ENCODE measurements at regions not wholly inside any gene's neighbourhood (a gene's known extent, or its start where the extent isn't known, plus 50 kb on each side); places are given as distances from the start of the nearest gene placed in this dataset.

DNA sequence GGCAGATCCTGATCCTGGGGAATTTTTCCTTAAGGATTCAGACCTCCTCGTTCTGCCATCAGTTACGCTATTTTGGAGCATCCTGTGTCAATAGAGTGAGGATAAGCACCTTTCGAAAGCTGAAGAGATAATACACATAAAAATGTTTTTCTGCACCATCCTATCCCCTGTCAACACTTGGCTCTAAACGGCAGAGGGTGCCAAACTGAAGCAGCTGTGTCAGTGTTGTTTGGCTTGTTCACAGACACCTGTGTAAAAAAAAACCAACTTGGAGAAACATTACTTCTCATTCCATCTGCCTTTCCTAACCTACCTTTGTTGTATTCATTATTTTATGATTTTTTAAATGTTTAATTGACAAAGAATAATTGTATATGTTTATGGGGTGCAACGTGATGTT is 417.0 kb upstream of the DDI1 start:
- Histone ChIP-seq H3K36me3 (ENCODE audit: insufficient read depth, low read length) (no peaks in the 10 kb centered on the region), H3K4me2 (ENCODE audit: low read length) (no peak overlapping the region), H4K20me1 (ENCODE audit: insufficient read depth) (no peaks in the 10 kb centered on the region), H3K27ac (ENCODE audit: low read length) (no peak overlapping the region), H2AFZ (ENCODE audit: low read depth, low read length) (no peak overlapping the region), H3K79me2 (replicated peaks; ENCODE audit: insufficient read depth, low read length) (no peaks in the 10 kb centered on the region), H3K4me3 (ENCODE audit: low read length) (no peak overlapping the region), H3K9me3 (ENCODE audit: low read length) (no peaks in the 10 kb centered on the region), H3K27me3 (ENCODE audit: insufficient read depth, low read depth, low read length) (no peaks in the 10 kb centered on the region), H3K9ac (ENCODE audit: low read length) (no peak overlapping the region), H3F3A (ENCODE audit: insufficient read depth, low read length, poor library complexity, severe bottlenecking) (no peaks in the 10 kb centered on the region), H3K9me2 (ENCODE audit: insufficient read depth, low read length) (no peaks in the 10 kb centered on the region)
- TF ChIP-seq MXI1 (conservative IDR thresholded peaks at IDR 0.05; ENCODE audit: poor library complexity, severe bottlenecking) (no peak), EZH2 (IDR thresholded peaks at IDR 0.05; ENCODE audit: borderline replicate concordance, insufficient read depth, low read length, poor library complexity, severe bottlenecking) (no peak)

DNA sequence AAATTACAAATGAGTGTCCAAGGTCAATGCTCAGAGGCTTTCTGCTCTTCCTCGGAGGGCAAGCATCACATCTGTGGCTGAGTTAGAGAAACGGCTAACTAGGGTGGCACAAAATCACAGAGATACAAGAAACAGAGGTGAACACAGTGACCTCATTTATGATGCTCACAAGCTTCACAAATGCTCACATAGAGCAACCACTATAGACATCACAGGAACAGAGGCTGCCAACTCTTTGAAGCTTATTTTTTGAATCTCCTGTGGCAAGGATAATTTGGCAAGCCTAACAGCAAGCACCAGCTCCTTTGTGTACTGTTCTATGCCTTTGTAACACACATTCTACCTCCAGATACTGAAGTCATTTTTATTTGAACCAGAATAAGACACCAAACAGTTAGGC is 416.5 kb upstream of the DDI1 start:
- Histone ChIP-seq H3K4me2 (ENCODE audit: low read length) (no peak overlapping the region), H3K27me3 (ENCODE audit: insufficient read depth, low read depth, low read length) (no peaks in the 10 kb centered on the region), H2AFZ (ENCODE audit: low read depth, low read length) (no peak overlapping the region), H3K27ac (ENCODE audit: low read length) (no peak overlapping the region), H3K9me2 (ENCODE audit: insufficient read depth, low read length) (no peaks in the 10 kb centered on the region), H3F3A (ENCODE audit: insufficient read depth, low read length, poor library complexity, severe bottlenecking) (no peaks in the 10 kb centered on the region), H3K9me3 (ENCODE audit: low read length) (no peaks in the 10 kb centered on the region), H3K79me2 (replicated peaks; ENCODE audit: insufficient read depth, low read length) (no peaks in the 10 kb centered on the region), H3K4me3 (ENCODE audit: low read length) (no peak overlapping the region), H3K36me3 (ENCODE audit: insufficient read depth, low read length) (no peaks in the 10 kb centered on the region), H4K20me1 (ENCODE audit: insufficient read depth) (no peaks in the 10 kb centered on the region), H3K9ac (ENCODE audit: low read length) (no peak overlapping the region)
- TF ChIP-seq, protein P1, sequence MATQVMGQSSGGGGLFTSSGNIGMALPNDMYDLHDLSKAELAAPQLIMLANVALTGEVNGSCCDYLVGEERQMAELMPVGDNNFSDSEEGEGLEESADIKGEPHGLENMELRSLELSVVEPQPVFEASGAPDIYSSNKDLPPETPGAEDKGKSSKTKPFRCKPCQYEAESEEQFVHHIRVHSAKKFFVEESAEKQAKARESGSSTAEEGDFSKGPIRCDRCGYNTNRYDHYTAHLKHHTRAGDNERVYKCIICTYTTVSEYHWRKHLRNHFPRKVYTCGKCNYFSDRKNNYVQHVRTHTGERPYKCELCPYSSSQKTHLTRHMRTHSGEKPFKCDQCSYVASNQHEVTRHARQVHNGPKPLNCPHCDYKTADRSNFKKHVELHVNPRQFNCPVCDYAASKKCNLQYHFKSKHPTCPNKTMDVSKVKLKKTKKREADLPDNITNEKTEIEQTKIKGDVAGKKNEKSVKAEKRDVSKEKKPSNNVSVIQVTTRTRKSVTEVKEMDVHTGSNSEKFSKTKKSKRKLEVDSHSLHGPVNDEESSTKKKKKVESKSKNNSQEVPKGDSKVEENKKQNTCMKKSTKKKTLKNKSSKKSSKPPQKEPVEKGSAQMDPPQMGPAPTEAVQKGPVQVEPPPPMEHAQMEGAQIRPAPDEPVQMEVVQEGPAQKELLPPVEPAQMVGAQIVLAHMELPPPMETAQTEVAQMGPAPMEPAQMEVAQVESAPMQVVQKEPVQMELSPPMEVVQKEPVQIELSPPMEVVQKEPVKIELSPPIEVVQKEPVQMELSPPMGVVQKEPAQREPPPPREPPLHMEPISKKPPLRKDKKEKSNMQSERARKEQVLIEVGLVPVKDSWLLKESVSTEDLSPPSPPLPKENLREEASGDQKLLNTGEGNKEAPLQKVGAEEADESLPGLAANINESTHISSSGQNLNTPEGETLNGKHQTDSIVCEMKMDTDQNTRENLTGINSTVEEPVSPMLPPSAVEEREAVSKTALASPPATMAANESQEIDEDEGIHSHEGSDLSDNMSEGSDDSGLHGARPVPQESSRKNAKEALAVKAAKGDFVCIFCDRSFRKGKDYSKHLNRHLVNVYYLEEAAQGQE (IDR thresholded peaks at IDR 0.05; ENCODE audit: borderline replicate concordance) = no peak
- TF ChIP-seq EP300 (conservative IDR thresholded peaks at IDR 0.05; ENCODE audit: poor library complexity, severe bottlenecking) (no peak), SMC3 (conservative IDR thresholded peaks at IDR 0.05; ENCODE audit: poor library complexity) (no peak), MXI1 (conservative IDR thresholded peaks at IDR 0.05; ENCODE audit: poor library complexity, severe bottlenecking) (no peak), POLR2AphosphoS5 (IDR thresholded peaks at IDR 0.05) (no peak), TAF1 (IDR thresholded peaks at IDR 0.05; ENCODE audit: low read depth) (no peak), EZH2 (IDR thresholded peaks at IDR 0.05; ENCODE audit: borderline replicate concordance, insufficient read depth, low read length, poor library complexity, severe bottlenecking) (no peak), RAD21 (conservative IDR thresholded peaks at IDR 0.05) (no peak)
- TF ChIP-seq, protein P2, sequence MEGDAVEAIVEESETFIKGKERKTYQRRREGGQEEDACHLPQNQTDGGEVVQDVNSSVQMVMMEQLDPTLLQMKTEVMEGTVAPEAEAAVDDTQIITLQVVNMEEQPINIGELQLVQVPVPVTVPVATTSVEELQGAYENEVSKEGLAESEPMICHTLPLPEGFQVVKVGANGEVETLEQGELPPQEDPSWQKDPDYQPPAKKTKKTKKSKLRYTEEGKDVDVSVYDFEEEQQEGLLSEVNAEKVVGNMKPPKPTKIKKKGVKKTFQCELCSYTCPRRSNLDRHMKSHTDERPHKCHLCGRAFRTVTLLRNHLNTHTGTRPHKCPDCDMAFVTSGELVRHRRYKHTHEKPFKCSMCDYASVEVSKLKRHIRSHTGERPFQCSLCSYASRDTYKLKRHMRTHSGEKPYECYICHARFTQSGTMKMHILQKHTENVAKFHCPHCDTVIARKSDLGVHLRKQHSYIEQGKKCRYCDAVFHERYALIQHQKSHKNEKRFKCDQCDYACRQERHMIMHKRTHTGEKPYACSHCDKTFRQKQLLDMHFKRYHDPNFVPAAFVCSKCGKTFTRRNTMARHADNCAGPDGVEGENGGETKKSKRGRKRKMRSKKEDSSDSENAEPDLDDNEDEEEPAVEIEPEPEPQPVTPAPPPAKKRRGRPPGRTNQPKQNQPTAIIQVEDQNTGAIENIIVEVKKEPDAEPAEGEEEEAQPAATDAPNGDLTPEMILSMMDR (IDR thresholded peaks at IDR 0.05; ENCODE audit: poor library complexity, severe bottlenecking) = no peak

DNA sequence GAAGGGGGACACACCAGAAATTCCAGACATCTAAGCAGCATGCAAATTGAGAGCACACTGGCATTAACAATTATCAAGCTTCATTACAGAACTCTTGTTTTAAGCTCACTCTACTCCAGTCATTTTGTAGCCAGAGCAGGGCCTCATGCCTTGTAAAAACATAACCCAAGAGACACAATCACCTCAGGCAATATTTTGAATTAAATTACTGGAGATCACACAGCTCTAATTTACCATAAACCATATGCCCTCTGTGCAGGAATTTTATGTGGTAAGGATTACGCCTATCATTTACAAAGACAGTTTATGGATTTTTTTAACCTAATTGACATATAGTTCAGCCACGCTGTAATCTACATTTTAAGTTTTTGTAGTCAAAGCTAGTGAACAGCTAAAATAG is 414.1 kb upstream of the DDI1 start:
- Histone ChIP-seq H2AFZ (ENCODE audit: low read depth, low read length) (no peak overlapping the region), H3F3A (ENCODE audit: insufficient read depth, low read length, poor library complexity, severe bottlenecking) (no peaks in the 10 kb centered on the region), H3K36me3 (ENCODE audit: insufficient read depth, low read length) (no peaks in the 10 kb centered on the region)

More for the DNA sequence above, 414.1 kb upstream of the DDI1 start:
- H3K4me3 ChIP-seq (ENCODE audit: low read length) = no peak overlapping the region
- H3K27me3 ChIP-seq (ENCODE audit: insufficient read depth, low read depth, low read length) = no peaks in the 10 kb centered on the region
- no peak for TF ChIP-seq SMC3 (conservative IDR thresholded peaks at IDR 0.05; ENCODE audit: poor library complexity)
- no peak for TF ChIP-seq EP300 (conservative IDR thresholded peaks at IDR 0.05; ENCODE audit: poor library complexity, severe bottlenecking)
- TF ChIP-seq MXI1 (conservative IDR thresholded peaks at IDR 0.05; ENCODE audit: poor library complexity, severe bottlenecking) = no peak
- TF ChIP-seq RAD21 (conservative IDR thresholded peaks at IDR 0.05) = no peak
- no peak for TF ChIP-seq TAF1 (IDR thresholded peaks at IDR 0.05; ENCODE audit: low read depth)
- TF ChIP-seq, protein P2 (IDR thresholded peaks at IDR 0.05; ENCODE audit: poor library complexity, severe bottlenecking) = no peak
- TF ChIP-seq POLR2AphosphoS5 (IDR thresholded peaks at IDR 0.05) = no peak
- no peak for TF ChIP-seq EZH2 (IDR thresholded peaks at IDR 0.05; ENCODE audit: borderline replicate concordance, insufficient read depth, low read length, poor library complexity, severe bottlenecking)
- TF ChIP-seq, protein P1 (IDR thresholded peaks at IDR 0.05; ENCODE audit: borderline replicate concordance) = no peak
- H4K20me1 ChIP-seq (ENCODE audit: insufficient read depth) = no peaks in the 10 kb centered on the region
- no peak overlapping the region for H3K9ac ChIP-seq (ENCODE audit: low read length)
- no peaks in the 10 kb centered on the region for H3K9me3 ChIP-seq (ENCODE audit: low read length)
- H3K79me2 ChIP-seq (replicated peaks; ENCODE audit: insufficient read depth, low read length) = no peaks in the 10 kb centered on the region
- no peak overlapping the region for H3K27ac ChIP-seq (ENCODE audit: low read length)
- no peaks in the 10 kb centered on the region for H3K9me2 ChIP-seq (ENCODE audit: insufficient read depth, low read length)
- no peak overlapping the region for H3K4me2 ChIP-seq (ENCODE audit: low read length)
